ENCODE measurements at regions not wholly inside any gene's neighbourhood (a gene's known extent, or its start where the extent isn't known, plus 50 kb on each side); places are given as distances from the start of the nearest gene placed in this dataset.

- TF ChIP-seq CTCF (IDR thresholded peaks at IDR 0.05), result no peak
- TF ChIP-seq POLR2A (IDR thresholded peaks at IDR 0.05), result no peak
- H3K4me1 ChIP-seq, result no peaks in the 10 kb centered on the region
- intact Hi-C loops (cut with DNase I), result no loop called here
- no peaks in the 10 kb centered on the region for H3K36me3 ChIP-seq
- WGBS (ENCODE audit: insufficient coverage, low coverage, low lambda C conversion rate, missing lambda C conversion rate), result 75% methylated on average over 6 of the region's 7 CpGs
- DNase-seq (no peak), ATAC-seq (no peak)
- H3K9me3 ChIP-seq, result no peaks in the 10 kb centered on the region
- no peak overlapping the region for H3K27ac ChIP-seq
- no peak overlapping the region for H3K4me3 ChIP-seq
- no peaks in the 10 kb centered on the region for H3K27me3 ChIP-seq
These were observed 79.6 kb upstream of the SKOR2 start for GRCh38 chr18:47331026-47331425.

- Histone ChIP-seq H3K27ac (no peak overlapping the region), H3K27me3 (no peaks in the 10 kb centered on the region), H3K4me3 (no peak overlapping the region), H3K36me3 (no peaks in the 10 kb centered on the region), H3K4me1 (no peaks in the 10 kb centered on the region), H3K9me3 (no peaks in the 10 kb centered on the region)
- ATAC-seq, result no peak
- no peak for DNase-seq
- 70% methylated on average over 2 of the region's 3 CpGs for WGBS (ENCODE audit: insufficient coverage, low coverage, low lambda C conversion rate, missing lambda C conversion rate)
- intact Hi-C loops (cut with DNase I), result no loop called here
- TF ChIP-seq POLR2A (IDR thresholded peaks at IDR 0.05) (no peak), CTCF (IDR thresholded peaks at IDR 0.05) (no peak)
These were observed 71.7 kb upstream of the SKOR2 start for GRCh38 chr18:47323158-47323557.

- Histone ChIP-seq H3K27me3 (no peaks in the 10 kb centered on the region), H3K36me3 (no peaks in the 10 kb centered on the region), H3K4me1 (no peaks in the 10 kb centered on the region), H3K27ac (no peak overlapping the region), H3K4me3 (no peak overlapping the region), H3K9me3 (no peaks in the 10 kb centered on the region)
- DNase-seq (no peak), ATAC-seq (no peak)
- intact Hi-C loops (cut with DNase I), result no loop called here
- WGBS (ENCODE audit: insufficient coverage, low coverage, low lambda C conversion rate, missing lambda C conversion rate), result 83% methylated on average over 3 of the region's 3 CpGs
- TF ChIP-seq CTCF (IDR thresholded peaks at IDR 0.05) (no peak), POLR2A (IDR thresholded peaks at IDR 0.05) (no peak)
These were observed 70.4 kb upstream of the SKOR2 start for GRCh38 chr18:47321815-47322214.

GRCh38 chr18:47317824-47318508, 66.5 kb upstream of the SKOR2 start:
- Histone ChIP-seq H3K4me3 (no peak overlapping the region), H3K4me1 (no peaks in the 10 kb centered on the region), H3K27me3 (no peaks in the 10 kb centered on the region), H3K27ac (no peak overlapping the region), H3K9me3 (no peaks in the 10 kb centered on the region), H3K36me3 (no peaks in the 10 kb centered on the region)
- no peak for TF ChIP-seq POLR2A (IDR thresholded peaks at IDR 0.05)
- no peak for TF ChIP-seq CTCF (IDR thresholded peaks at IDR 0.05)
- DNase-seq (no peak), ATAC-seq (no peak)
- 64% methylated on average over 1 of the region's 1 CpG for WGBS (ENCODE audit: insufficient coverage, low coverage, low lambda C conversion rate, missing lambda C conversion rate)
- intact Hi-C loops (cut with DNase I), result no loop called here

- DNase-seq, result no peak
- 50% methylated on average over 1 of the region's 4 CpGs for WGBS (ENCODE audit: insufficient coverage, low coverage, low lambda C conversion rate, missing lambda C conversion rate)
- Histone ChIP-seq H3K27me3 (no peaks in the 10 kb centered on the region), H3K4me3 (no peak overlapping the region), H3K9me3 (no peaks in the 10 kb centered on the region), H3K27ac (no peak overlapping the region), H3K4me1 (no peaks in the 10 kb centered on the region), H3K36me3 (no peaks in the 10 kb centered on the region)
- intact Hi-C loops (cut with DNase I), result no loop called here
- ATAC-seq, result no peak
- TF ChIP-seq POLR2A (IDR thresholded peaks at IDR 0.05) (no peak), CTCF (IDR thresholded peaks at IDR 0.05) (no peak)
These were observed 65.5 kb upstream of the SKOR2 start for GRCh38 chr18:47316924-47317323.

Measured in right lobe of liver (tissue), 6 donors.